Lower leg skin (tissue), 4 donors: ENCODE measurements at regions not wholly inside any gene's neighbourhood (a gene's known extent, or its start where the extent isn't known, plus 50 kb on each side); places are given as distances from the start of the nearest gene placed in this dataset.
A peak's percentile ranks its signal among the peaks of the same experiment; 100 is the strongest.

Experiments used
- DNase-seq, 2 donors: peaks; one replicate each; pipeline ENCODE4 v3.0.0-alpha.2; 2019; ENCODE audit warnings: low spot score in 2 of 2
- H3K4me3 ChIP-seq: fragments of 200-600 bp; sonication (generic); 2 replicates; pipeline ENCODE4 v1.5.1; 2017; ENCODE audit warnings: mild to moderate bottlenecking, low read depth; ENCODE audit not compliant: poor library complexity, severe bottlenecking
- CTCF ChIP-seq, 3 donors: fragments of 450-650 bp; IDR thresholded peaks; one replicate each; pipeline ENCODE4 v1.5.1; 2016; ENCODE audit warnings: antibody characterized with exemption in 3 of 3, mild to moderate bottlenecking in 3 of 3, moderate library complexity in 2 of 3
- POLR2A ChIP-seq, 2 donors: fragments of 450-650 bp; IDR thresholded peaks; one replicate each; pipeline ENCODE4 v1.6.1; 2016 to 2017; ENCODE audit warnings: antibody characterized with exemption in 2 of 2, mild to moderate bottlenecking in 1 of 2, moderate library complexity in 1 of 2
- WGBS, 2 donors: methylation state at CpG; one replicate each; pipeline ENCODE4 v1.1.5; 2018; 5-methylcytosine and 5-hydroxymethylcytosine counted together
- intact Hi-C: fragments of 100-400 bp; cut with DNase I; formaldehyde crosslinking; loops from one replicate; pipeline ENCODE4 v1.15.0; 2023; ENCODE audit warnings: low total_unique reads

DNA sequence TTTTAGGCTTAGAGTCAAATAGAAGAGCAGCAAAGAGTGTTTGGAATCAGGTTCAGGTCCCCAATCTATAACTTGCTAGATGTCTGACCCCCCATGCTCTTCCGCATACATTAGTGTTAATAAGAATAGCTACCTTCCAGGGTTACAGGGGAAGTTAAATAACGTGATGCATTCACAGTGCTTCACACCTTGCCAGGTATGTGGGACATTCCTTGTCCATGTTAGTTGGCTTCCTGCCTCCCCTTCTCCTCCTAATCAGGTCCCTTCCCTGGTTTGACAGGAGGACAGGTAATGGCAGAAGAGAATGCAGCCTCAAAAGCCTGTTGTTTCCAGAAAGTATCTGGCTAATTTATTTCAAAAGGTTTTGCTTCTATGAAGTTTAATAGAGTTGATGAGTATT, 248.7 kb downstream of the MID1IP1 start:
- intact Hi-C loops, result no loop called here
- no peak for TF ChIP-seq POLR2A (IDR thresholded peaks at IDR 0.05)
- TF ChIP-seq CTCF (IDR thresholded peaks at IDR 0.05), result no peak
- DNase-seq, result no peak
- WGBS, 2 donors, result 63 to 75% methylated on average over 2 of the region's 2 CpGs
- no peak overlapping the region for H3K4me3 ChIP-seq

DNA sequence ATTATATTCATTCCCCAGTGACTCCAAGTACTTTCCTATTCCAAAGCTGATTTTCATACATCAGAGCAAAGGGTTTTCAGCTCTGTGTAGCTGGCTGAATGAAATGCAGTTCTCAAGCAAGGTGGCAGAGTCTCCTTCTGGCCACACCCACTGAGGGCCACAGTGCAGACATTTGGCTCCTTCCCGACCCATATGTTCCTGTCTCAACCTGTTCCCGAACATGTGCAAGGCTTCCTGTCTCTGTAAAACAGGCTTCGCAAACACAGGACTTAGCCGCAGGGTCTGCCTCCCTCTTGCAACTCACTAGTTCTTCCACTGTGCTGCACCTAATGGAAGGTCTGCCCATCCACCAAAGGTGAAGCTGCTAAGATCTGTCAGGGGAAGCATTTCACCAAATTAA, 249.2 kb downstream of the MID1IP1 start:
- peak in 1 of 2 donors; percentile 29 for DNase-seq
- H3K4me3 ChIP-seq, result no peak overlapping the region
- TF ChIP-seq POLR2A (IDR thresholded peaks at IDR 0.05) (no peak), CTCF (IDR thresholded peaks at IDR 0.05) (no peak)
- WGBS, 2 donors, result 36 to 79% methylated on average over 4 of the region's 4 CpGs
- intact Hi-C loops, result no loop called here

GRCh38 chrX:39052751-39053150, 251.5 kb downstream of the MID1IP1 start:
- intact Hi-C loops, result no loop called here
- TF ChIP-seq CTCF (IDR thresholded peaks at IDR 0.05), result no peak
- TF ChIP-seq POLR2A (IDR thresholded peaks at IDR 0.05), result no peak
- no peak overlapping the region for H3K4me3 ChIP-seq
- WGBS, 2 donors, result 93 to 97% methylated on average over 2 of the region's 2 CpGs
- DNase-seq, result no peak

GRCh38 chrX:39058724-39059123, 257.5 kb downstream of the MID1IP1 start:
- TF ChIP-seq POLR2A (IDR thresholded peaks at IDR 0.05) (no peak), CTCF (IDR thresholded peaks at IDR 0.05) (no peak)
- no peak for DNase-seq

GRCh38 chrX:39059866-39060265, 258.6 kb downstream of the MID1IP1 start:
- no peak for DNase-seq
- no peak for TF ChIP-seq CTCF (IDR thresholded peaks at IDR 0.05)
- no peak for TF ChIP-seq POLR2A (IDR thresholded peaks at IDR 0.05)
- intact Hi-C loops, result no loop called here
- no peak overlapping the region for H3K4me3 ChIP-seq

More at GRCh38 chrX:39058724-39059123, 257.5 kb downstream of the MID1IP1 start:
- H3K4me3 ChIP-seq, result no peak overlapping the region
- intact Hi-C loops, result no loop called here
- 37 to 56% methylated on average over 2 to 3 of the region's 3 CpGs for WGBS, 2 donors

DNA sequence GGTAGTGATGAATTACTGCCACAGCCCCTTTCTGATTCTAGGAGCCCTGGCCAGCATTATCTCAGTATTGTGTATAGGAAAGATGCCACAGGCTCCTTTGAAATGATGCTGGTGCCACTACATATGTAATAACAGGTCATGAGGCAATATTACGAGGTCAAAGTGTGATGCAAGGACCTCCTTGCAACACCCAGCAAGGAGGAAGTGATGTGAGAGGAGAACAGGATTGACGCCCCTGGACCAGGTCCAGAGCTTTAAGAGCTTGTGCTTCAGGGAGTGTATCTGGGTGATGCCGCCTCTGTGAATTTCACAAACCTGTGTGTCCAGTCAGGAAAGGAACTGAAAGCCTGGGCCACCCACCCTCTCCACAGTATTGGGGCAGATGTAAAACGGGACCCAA, 261.8 kb downstream of the MID1IP1 start:
- WGBS, 2 donors, result 48 to 54% methylated on average over 3 to 4 of the region's 4 CpGs
- TF ChIP-seq CTCF (IDR thresholded peaks at IDR 0.05), result no peak
- no peak for TF ChIP-seq POLR2A (IDR thresholded peaks at IDR 0.05)
- DNase-seq, result peak in 1 of 2 donors; percentile 40
- H3K4me3 ChIP-seq, result no peak overlapping the region
- intact Hi-C loops, result no loop called here
